ENCODE measurements at regions not wholly inside any gene's neighbourhood (a gene's known extent, or its start where the extent isn't known, plus 50 kb on each side); places are given as distances from the start of the nearest gene placed in this dataset.

GRCh38 chr5:20559845-20560244 lies 571.8 kb upstream of the CDH18 start:
- Mint-ChIP-seq H3K27me3 (ENCODE audit: unreplicated experiment) (no peaks in the 10 kb centered on the region), H3K4me3 (ENCODE audit: unreplicated experiment) (no peak overlapping the region)
- no peak for TF ChIP-seq CTCF (IDR thresholded peaks at IDR 0.05; ENCODE audit: unreplicated experiment)

GRCh38 chr5:20556115-20556763 lies 568.2 kb upstream of the CDH18 start:
- Mint-ChIP-seq H3K36me3 (ENCODE audit: low read depth, unreplicated experiment) (no peaks in the 10 kb centered on the region), H3K27me3 (ENCODE audit: unreplicated experiment) (no peaks in the 10 kb centered on the region), H3K4me1 (ENCODE audit: unreplicated experiment) (no peaks in the 10 kb centered on the region), H3K27ac (ENCODE audit: unreplicated experiment) (no peak overlapping the region), H3K9me3 (ENCODE audit: unreplicated experiment) (no peaks in the 10 kb centered on the region), H3K4me3 (ENCODE audit: unreplicated experiment) (no peak overlapping the region)
- no peak for DNase-seq (ENCODE audit: low spot score)
- no peak for TF ChIP-seq CTCF (IDR thresholded peaks at IDR 0.05; ENCODE audit: unreplicated experiment)

More at GRCh38 chr5:20559845-20560244, 571.8 kb upstream of the CDH18 start:
- Mint-ChIP-seq H3K27ac (ENCODE audit: unreplicated experiment) (no peak overlapping the region), H3K9me3 (ENCODE audit: unreplicated experiment) (no peaks in the 10 kb centered on the region), H3K36me3 (ENCODE audit: low read depth, unreplicated experiment) (no peaks in the 10 kb centered on the region), H3K4me1 (ENCODE audit: unreplicated experiment) (no peaks in the 10 kb centered on the region)
- DNase-seq (ENCODE audit: low spot score) = no peak

- Mint-ChIP-seq H3K36me3 (ENCODE audit: low read depth, unreplicated experiment) (no peaks in the 10 kb centered on the region), H3K27me3 (ENCODE audit: unreplicated experiment) (peaks cover under 1% of the 10 kb centered on the region), H3K9me3 (ENCODE audit: unreplicated experiment) (no peaks in the 10 kb centered on the region), H3K4me1 (ENCODE audit: unreplicated experiment) (no peaks in the 10 kb centered on the region), H3K4me3 (ENCODE audit: unreplicated experiment) (no peak overlapping the region), H3K27ac (ENCODE audit: unreplicated experiment) (no peak overlapping the region)
- DNase-seq (ENCODE audit: low spot score) = no peak
- no peak for TF ChIP-seq CTCF (IDR thresholded peaks at IDR 0.05; ENCODE audit: unreplicated experiment)
Measured at GRCh38 chr5:20555034-20555433, 567.0 kb upstream of the CDH18 start.

DNA sequence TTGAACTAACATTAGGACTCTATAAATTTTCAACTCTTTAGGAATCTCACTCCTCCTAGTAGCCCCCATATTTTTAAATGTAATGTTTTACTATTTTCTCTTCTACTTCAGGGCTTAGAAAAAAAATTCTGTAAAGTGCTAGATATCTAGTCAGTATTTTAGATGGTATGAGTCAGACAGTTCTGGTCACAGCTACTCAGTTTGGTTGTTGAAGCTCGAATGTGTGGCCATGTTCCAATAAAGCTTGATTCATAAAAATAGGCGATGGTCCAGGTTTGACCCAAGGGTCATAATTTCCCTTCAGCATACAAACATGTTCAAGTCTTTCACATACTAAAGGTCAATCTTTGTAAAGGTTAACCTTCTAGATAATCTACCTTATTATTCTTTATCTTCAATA lies 566.0 kb upstream of the CDH18 start:
- no peak for TF ChIP-seq CTCF (IDR thresholded peaks at IDR 0.05; ENCODE audit: unreplicated experiment)
- Mint-ChIP-seq H3K4me3 (ENCODE audit: unreplicated experiment) (no peak overlapping the region), H3K27me3 (ENCODE audit: unreplicated experiment) (peaks cover 2% of the 10 kb centered on the region), H3K4me1 (ENCODE audit: unreplicated experiment) (no peaks in the 10 kb centered on the region), H3K9me3 (ENCODE audit: unreplicated experiment) (no peaks in the 10 kb centered on the region), H3K27ac (ENCODE audit: unreplicated experiment) (no peak overlapping the region), H3K36me3 (ENCODE audit: low read depth, unreplicated experiment) (no peaks in the 10 kb centered on the region)
- DNase-seq (ENCODE audit: low spot score) = no peak

DNA sequence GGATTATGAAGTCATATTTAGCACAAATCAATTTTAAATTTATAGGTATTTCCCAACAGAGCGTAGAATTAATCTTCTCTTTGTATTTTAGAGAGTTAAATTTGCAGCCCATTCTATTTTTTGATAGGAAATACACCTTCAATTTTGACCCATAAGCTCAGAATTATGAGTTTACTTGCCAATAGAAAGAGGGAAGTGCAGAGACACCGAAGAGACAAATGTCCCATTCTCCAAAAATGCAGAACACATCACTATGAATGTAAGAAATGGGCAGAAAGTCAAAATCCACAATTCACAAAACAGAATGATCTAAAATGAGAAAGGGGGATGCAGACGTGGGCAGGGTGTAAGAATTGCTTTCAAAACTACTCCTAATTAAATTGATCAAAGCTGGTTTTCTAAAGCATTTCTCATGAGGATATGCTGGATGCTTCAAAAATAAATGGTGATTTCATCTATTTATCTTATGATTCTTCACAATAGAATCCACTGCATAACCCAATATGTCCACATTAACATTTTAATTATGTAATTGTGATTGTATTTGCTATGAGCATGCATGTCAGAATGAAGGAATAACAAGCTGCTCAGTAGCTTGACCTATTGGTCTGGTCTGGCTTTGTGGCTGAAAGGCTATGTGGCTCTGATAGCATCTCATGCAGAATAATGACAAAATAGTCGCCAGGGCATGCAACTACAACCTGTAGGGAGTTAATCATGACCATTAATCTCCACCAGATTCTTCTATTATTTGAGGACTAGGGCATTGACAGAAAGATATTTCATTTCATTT lies 550.1 kb upstream of the CDH18 start:
- no peaks in the 10 kb centered on the region for H3K27me3 Mint-ChIP-seq (ENCODE audit: unreplicated experiment)
- H3K4me3 Mint-ChIP-seq (ENCODE audit: unreplicated experiment) = no peak overlapping the region
- no peak overlapping the region for H3K27ac Mint-ChIP-seq (ENCODE audit: unreplicated experiment)
- no peaks in the 10 kb centered on the region for H3K36me3 Mint-ChIP-seq (ENCODE audit: low read depth, unreplicated experiment)
- H3K4me1 Mint-ChIP-seq (ENCODE audit: unreplicated experiment) = no peaks in the 10 kb centered on the region
- no peak for DNase-seq (ENCODE audit: low spot score)
- TF ChIP-seq CTCF (IDR thresholded peaks at IDR 0.05; ENCODE audit: unreplicated experiment) = no peak
- no peaks in the 10 kb centered on the region for H3K9me3 Mint-ChIP-seq (ENCODE audit: unreplicated experiment)
